WTC11 (cell line): ENCODE measurements at regions not wholly inside any gene's neighbourhood (a gene's known extent, or its start where the extent isn't known, plus 50 kb on each side); places are given as distances from the start of the nearest gene placed in this dataset.

Source experiments
- ATAC-seq: fragments of 200-7000 bp; cut with Tn5 transposase; 2 replicates; pipeline ENCODE4 v1.10.0; 2021; ENCODE audit warnings: mild to moderate bottlenecking, moderate library complexity
- CTCF ChIA-PET: fragments of 300-600 bp; sonication (Branson Sonifier 250); formaldehyde crosslinking; loops from one replicate; lab custom pipeline; 2021; ENCODE audit warnings: antibody characterized with exemption; lab: Charles Lee
- POLR2A ChIA-PET: fragments of 350-600 bp; sonication (Branson Sonifier 250); formaldehyde crosslinking; loops from one replicate; lab custom pipeline; 2021; ENCODE audit warnings: antibody characterized with exemption; lab: Charles Lee
- DNase-seq: peaks from one replicate; pipeline ENCODE4 v3.0.0; 2021; ENCODE audit warnings: low spot score
- H3K27ac Mint-ChIP-seq: 2 replicates; pipeline ENCODE4 v1.8.0; 2021; ENCODE audit warnings: mixed read lengths
- H3K27me3 Mint-ChIP-seq: 2 replicates; pipeline ENCODE4 v1.8.0; 2021; ENCODE audit warnings: low read depth, mild to moderate bottlenecking, moderate library complexity, mixed read lengths
- H3K36me3 Mint-ChIP-seq: 2 replicates; pipeline ENCODE4 v1.8.0; 2021; ENCODE audit warnings: mixed read lengths
- H3K4me1 Mint-ChIP-seq: 2 replicates; pipeline ENCODE4 v1.8.0; 2022; ENCODE audit warnings: mixed read lengths
- H3K4me3 Mint-ChIP-seq: 2 replicates; pipeline ENCODE4 v1.8.0; 2021; ENCODE audit warnings: mild to moderate bottlenecking, moderate library complexity, mixed read lengths
- H3K9me3 Mint-ChIP-seq: 2 replicates; pipeline ENCODE4 v1.8.0; 2021; ENCODE audit warnings: mixed read lengths
- CREB1 ChIP-seq: sonication (generic); formaldehyde crosslinking; IDR thresholded peaks from 2 replicates; pipeline ENCODE4 v1.8.0; 2023; ENCODE audit warnings: mild to moderate bottlenecking, missing genetic modification reagents
- MYBL2 ChIP-seq: sonication (generic); formaldehyde crosslinking; IDR thresholded peaks from 2 replicates; pipeline ENCODE4 v1.8.1; 2023; ENCODE audit warnings: mild to moderate bottlenecking, moderate library complexity, missing genetic modification reagents
- NR3C1 ChIP-seq: sonication (generic); formaldehyde crosslinking; conservative IDR thresholded peaks from 2 replicates; pipeline ENCODE4 v1.8.1; 2023; ENCODE audit warnings: low read depth, mild to moderate bottlenecking, missing genetic modification reagents
- RELA ChIP-seq: sonication (generic); formaldehyde crosslinking; IDR thresholded peaks from 2 replicates; pipeline ENCODE4 v1.8.1; 2022; ENCODE audit warnings: missing genetic modification reagents, mild to moderate bottlenecking, borderline replicate concordance
- TEAD4 ChIP-seq: sonication (generic); formaldehyde crosslinking; IDR thresholded peaks from 2 replicates; pipeline ENCODE4 v1.8.0; 2022; ENCODE audit warnings: mild to moderate bottlenecking, missing genetic modification reagents
- TF ChIP-seq, protein P1 (sequence below): sonication (generic); formaldehyde crosslinking; IDR thresholded peaks from 2 replicates; pipeline ENCODE4 v1.8.0; 2023; ENCODE audit warnings: missing genetic modification reagents
- TF ChIP-seq, protein P2 (sequence below): sonication (generic); formaldehyde crosslinking; IDR thresholded peaks from 2 replicates; pipeline ENCODE4 v1.8.0; 2022; ENCODE audit warnings: mild to moderate bottlenecking, missing genetic modification reagents
- TF ChIP-seq, protein P3 (sequence below): fragments of 250-450 bp; sonication (Bioruptor Pico); IDR thresholded peaks from 2 replicates; pipeline ENCODE4 v1.9.0; 2021; ENCODE audit warnings: mild to moderate bottlenecking
- TF ChIP-seq, protein P4 (sequence below): fragments of 200-600 bp; IDR thresholded peaks from 2 replicates; pipeline ENCODE4 v1.8.0; 2022; ENCODE audit warnings: antibody characterized with exemption
- TF ChIP-seq, protein P5 (sequence below): sonication (generic); formaldehyde crosslinking; IDR thresholded peaks from 2 replicates; pipeline ENCODE4 v1.8.1; 2022; ENCODE audit warnings: mild to moderate bottlenecking, missing genetic modification reagents, moderate library complexity, borderline replicate concordance
- TF ChIP-seq, protein P6 (sequence below): sonication (generic); formaldehyde crosslinking; conservative IDR thresholded peaks from 2 replicates; pipeline ENCODE4 v1.8.1; 2022; ENCODE audit warnings: mild to moderate bottlenecking, missing genetic modification reagents
- TF ChIP-seq, protein P7 (sequence below): sonication (generic); formaldehyde crosslinking; IDR thresholded peaks from 2 replicates; pipeline ENCODE4 v1.8.0; 2023; ENCODE audit warnings: mild to moderate bottlenecking, missing genetic modification reagents
- TF ChIP-seq, protein P8 (sequence below): sonication (generic); formaldehyde crosslinking; IDR thresholded peaks from 2 replicates; pipeline ENCODE4 v1.8.1; 2022; ENCODE audit warnings: low read depth, missing genetic modification reagents, borderline replicate concordance

DNA sequence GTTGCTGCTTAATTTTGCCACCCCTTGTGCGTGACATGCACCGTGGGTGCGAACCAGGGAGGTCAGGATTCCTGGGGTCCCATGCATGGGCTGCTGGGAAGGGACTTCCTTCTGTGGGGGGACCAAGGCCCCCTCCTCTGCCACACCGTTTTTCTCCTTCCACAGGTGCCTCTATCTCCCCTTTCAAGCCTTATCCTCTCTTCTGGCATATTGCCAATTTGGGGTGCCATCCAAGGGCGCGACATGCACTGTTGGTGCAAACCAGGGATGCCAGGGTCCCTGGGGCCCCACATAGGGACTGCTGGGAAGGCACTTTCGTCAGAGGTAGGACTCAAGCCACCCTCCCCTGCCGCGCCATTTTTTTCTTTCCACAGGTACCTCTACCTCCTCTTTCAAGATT lies 289.0 kb downstream of the ALG10 start:
- no peak for ATAC-seq
- Mint-ChIP-seq H3K36me3 (peaks cover 87% of the 10 kb centered on the region), H3K27ac (no peak overlapping the region), H3K4me1 (no peaks in the 10 kb centered on the region), H3K4me3 (no peak overlapping the region), H3K9me3 (peaks cover 88% of the 10 kb centered on the region), H3K27me3 (peaks cover 23% of the 10 kb centered on the region)
- CTCF ChIA-PET, result no interaction called here
- DNase-seq, result no peak
- TF ChIP-seq, protein P1, sequence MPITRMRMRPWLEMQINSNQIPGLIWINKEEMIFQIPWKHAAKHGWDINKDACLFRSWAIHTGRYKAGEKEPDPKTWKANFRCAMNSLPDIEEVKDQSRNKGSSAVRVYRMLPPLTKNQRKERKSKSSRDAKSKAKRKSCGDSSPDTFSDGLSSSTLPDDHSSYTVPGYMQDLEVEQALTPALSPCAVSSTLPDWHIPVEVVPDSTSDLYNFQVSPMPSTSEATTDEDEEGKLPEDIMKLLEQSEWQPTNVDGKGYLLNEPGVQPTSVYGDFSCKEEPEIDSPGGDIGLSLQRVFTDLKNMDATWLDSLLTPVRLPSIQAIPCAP (CRISPR knock-in tag), result no peak
- TF ChIP-seq NR3C1 (CRISPR knock-in tag) (no peak), MYBL2 (no peak)
- TF ChIP-seq, protein P2, sequence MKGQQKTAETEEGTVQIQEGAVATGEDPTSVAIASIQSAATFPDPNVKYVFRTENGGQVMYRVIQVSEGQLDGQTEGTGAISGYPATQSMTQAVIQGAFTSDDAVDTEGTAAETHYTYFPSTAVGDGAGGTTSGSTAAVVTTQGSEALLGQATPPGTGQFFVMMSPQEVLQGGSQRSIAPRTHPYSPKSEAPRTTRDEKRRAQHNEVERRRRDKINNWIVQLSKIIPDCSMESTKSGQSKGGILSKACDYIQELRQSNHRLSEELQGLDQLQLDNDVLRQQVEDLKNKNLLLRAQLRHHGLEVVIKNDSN (CRISPR knock-in tag), result no peak
- POLR2A ChIA-PET, result no interaction called here

DNA sequence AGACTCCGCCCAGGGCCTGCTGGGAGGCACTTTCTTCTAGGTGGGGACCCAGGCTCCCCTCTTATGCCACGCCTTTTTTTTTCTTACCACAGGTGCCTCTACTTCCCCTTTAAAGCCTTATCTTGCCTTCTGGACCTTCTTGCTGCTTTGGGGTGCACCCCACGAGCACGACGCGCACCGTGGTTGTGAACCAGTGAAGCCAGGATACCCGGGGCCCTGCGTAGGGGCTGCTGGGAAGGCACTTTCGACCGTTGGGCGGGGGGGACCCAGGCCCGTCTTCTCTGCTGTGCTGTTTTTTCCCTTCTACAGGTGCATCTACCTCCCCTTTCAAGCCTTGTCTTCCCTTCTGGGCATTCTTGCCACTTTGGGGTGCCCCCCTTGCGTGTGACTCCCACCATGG lies 305.4 kb downstream of the ALG10 start:
- Mint-ChIP-seq H3K4me3 (no peak overlapping the region), H3K36me3 (peaks cover 97% of the 10 kb centered on the region), H3K27me3 (peaks cover 41% of the 10 kb centered on the region), H3K27ac (no peak overlapping the region), H3K9me3 (peaks cover 90% of the 10 kb centered on the region), H3K4me1 (no peaks in the 10 kb centered on the region)
- ChIA-PET POLR2A (no interaction called here), CTCF (no interaction called here)
- no peak for TF ChIP-seq TEAD4 (CRISPR knock-in tag)
- no peak for TF ChIP-seq RELA (CRISPR knock-in tag)
- TF ChIP-seq, protein P3, sequence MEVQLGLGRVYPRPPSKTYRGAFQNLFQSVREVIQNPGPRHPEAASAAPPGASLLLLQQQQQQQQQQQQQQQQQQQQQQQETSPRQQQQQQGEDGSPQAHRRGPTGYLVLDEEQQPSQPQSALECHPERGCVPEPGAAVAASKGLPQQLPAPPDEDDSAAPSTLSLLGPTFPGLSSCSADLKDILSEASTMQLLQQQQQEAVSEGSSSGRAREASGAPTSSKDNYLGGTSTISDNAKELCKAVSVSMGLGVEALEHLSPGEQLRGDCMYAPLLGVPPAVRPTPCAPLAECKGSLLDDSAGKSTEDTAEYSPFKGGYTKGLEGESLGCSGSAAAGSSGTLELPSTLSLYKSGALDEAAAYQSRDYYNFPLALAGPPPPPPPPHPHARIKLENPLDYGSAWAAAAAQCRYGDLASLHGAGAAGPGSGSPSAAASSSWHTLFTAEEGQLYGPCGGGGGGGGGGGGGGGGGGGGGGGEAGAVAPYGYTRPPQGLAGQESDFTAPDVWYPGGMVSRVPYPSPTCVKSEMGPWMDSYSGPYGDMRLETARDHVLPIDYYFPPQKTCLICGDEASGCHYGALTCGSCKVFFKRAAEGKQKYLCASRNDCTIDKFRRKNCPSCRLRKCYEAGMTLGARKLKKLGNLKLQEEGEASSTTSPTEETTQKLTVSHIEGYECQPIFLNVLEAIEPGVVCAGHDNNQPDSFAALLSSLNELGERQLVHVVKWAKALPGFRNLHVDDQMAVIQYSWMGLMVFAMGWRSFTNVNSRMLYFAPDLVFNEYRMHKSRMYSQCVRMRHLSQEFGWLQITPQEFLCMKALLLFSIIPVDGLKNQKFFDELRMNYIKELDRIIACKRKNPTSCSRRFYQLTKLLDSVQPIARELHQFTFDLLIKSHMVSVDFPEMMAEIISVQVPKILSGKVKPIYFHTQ (CRISPR knock-in tag), result no peak
- TF ChIP-seq, protein P4, sequence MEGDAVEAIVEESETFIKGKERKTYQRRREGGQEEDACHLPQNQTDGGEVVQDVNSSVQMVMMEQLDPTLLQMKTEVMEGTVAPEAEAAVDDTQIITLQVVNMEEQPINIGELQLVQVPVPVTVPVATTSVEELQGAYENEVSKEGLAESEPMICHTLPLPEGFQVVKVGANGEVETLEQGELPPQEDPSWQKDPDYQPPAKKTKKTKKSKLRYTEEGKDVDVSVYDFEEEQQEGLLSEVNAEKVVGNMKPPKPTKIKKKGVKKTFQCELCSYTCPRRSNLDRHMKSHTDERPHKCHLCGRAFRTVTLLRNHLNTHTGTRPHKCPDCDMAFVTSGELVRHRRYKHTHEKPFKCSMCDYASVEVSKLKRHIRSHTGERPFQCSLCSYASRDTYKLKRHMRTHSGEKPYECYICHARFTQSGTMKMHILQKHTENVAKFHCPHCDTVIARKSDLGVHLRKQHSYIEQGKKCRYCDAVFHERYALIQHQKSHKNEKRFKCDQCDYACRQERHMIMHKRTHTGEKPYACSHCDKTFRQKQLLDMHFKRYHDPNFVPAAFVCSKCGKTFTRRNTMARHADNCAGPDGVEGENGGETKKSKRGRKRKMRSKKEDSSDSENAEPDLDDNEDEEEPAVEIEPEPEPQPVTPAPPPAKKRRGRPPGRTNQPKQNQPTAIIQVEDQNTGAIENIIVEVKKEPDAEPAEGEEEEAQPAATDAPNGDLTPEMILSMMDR, result no peak
- TF ChIP-seq CREB1 (CRISPR knock-in tag), result no peak
- TF ChIP-seq, protein P5, sequence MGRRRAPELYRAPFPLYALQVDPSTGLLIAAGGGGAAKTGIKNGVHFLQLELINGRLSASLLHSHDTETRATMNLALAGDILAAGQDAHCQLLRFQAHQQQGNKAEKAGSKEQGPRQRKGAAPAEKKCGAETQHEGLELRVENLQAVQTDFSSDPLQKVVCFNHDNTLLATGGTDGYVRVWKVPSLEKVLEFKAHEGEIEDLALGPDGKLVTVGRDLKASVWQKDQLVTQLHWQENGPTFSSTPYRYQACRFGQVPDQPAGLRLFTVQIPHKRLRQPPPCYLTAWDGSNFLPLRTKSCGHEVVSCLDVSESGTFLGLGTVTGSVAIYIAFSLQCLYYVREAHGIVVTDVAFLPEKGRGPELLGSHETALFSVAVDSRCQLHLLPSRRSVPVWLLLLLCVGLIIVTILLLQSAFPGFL (CRISPR knock-in tag), result no peak
- TF ChIP-seq, protein P6, sequence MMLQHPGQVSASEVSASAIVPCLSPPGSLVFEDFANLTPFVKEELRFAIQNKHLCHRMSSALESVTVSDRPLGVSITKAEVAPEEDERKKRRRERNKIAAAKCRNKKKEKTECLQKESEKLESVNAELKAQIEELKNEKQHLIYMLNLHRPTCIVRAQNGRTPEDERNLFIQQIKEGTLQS (CRISPR knock-in tag), result no peak
- TF ChIP-seq, protein P7, sequence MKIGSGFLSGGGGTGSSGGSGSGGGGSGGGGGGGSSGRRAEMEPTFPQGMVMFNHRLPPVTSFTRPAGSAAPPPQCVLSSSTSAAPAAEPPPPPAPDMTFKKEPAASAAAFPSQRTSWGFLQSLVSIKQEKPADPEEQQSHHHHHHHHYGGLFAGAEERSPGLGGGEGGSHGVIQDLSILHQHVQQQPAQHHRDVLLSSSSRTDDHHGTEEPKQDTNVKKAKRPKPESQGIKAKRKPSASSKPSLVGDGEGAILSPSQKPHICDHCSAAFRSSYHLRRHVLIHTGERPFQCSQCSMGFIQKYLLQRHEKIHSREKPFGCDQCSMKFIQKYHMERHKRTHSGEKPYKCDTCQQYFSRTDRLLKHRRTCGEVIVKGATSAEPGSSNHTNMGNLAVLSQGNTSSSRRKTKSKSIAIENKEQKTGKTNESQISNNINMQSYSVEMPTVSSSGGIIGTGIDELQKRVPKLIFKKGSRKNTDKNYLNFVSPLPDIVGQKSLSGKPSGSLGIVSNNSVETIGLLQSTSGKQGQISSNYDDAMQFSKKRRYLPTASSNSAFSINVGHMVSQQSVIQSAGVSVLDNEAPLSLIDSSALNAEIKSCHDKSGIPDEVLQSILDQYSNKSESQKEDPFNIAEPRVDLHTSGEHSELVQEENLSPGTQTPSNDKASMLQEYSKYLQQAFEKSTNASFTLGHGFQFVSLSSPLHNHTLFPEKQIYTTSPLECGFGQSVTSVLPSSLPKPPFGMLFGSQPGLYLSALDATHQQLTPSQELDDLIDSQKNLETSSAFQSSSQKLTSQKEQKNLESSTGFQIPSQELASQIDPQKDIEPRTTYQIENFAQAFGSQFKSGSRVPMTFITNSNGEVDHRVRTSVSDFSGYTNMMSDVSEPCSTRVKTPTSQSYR (CRISPR knock-in tag), result no peak
- TF ChIP-seq, protein P8, sequence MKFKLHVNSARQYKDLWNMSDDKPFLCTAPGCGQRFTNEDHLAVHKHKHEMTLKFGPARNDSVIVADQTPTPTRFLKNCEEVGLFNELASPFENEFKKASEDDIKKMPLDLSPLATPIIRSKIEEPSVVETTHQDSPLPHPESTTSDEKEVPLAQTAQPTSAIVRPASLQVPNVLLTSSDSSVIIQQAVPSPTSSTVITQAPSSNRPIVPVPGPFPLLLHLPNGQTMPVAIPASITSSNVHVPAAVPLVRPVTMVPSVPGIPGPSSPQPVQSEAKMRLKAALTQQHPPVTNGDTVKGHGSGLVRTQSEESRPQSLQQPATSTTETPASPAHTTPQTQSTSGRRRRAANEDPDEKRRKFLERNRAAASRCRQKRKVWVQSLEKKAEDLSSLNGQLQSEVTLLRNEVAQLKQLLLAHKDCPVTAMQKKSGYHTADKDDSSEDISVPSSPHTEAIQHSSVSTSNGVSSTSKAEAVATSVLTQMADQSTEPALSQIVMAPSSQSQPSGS, result no peak
- ATAC-seq (no peak), DNase-seq (no peak)
